NCI-H774 (cell line): ENCODE measurements at regions not wholly inside any gene's neighbourhood (a gene's known extent, or its start where the extent isn't known, plus 50 kb on each side); places are given as distances from the start of the nearest gene placed in this dataset.
"Not testable (repeated sequence)": the region's sequence is repeated elsewhere in the genome, so short reads cannot be mapped to it uniquely, and the experiment has no call there.

Experiments used
- DNase-seq: peaks from one replicate; lab custom pipeline; 2025; lab: John Stamatoyannopoulos, UW

GRCh38 chr2:207409517-207409916 lies 120.2 kb upstream of the CREB1 start:
- DNase-seq, result no peak

GRCh38 chr2:207412787-207413310 lies 116.9 kb upstream of the CREB1 start:
- no peak for DNase-seq

- no peak for DNase-seq
Observed at GRCh38 chr2:207413376-207413907, 116.3 kb upstream of the CREB1 start.

GRCh38 chr2:207416111-207416510 lies 113.7 kb upstream of the CREB1 start:
- no peak for DNase-seq

GRCh38 chr2:207416900-207417299 lies 112.9 kb upstream of the CREB1 start:
- no peak for DNase-seq

GRCh38 chr2:207417301-207417718 lies 112.5 kb upstream of the CREB1 start:
- DNase-seq, result no peak

- DNase-seq, result no peak
Observed at GRCh38 chr2:207418419-207418818, 111.3 kb upstream of the CREB1 start.

GRCh38 chr2:207419331-207419730 lies 110.4 kb upstream of the CREB1 start:
- no peak for DNase-seq

- no peak for DNase-seq
Observed at GRCh38 chr2:207421671-207422070, 108.1 kb upstream of the CREB1 start.

GRCh38 chr2:207422380-207422779 lies 107.4 kb upstream of the CREB1 start:
- no peak for DNase-seq

- no peak for DNase-seq
Observed at GRCh38 chr2:207423886-207424285, 105.9 kb upstream of the CREB1 start.

- no peak for DNase-seq
Observed at GRCh38 chr2:207427986-207428385, 101.8 kb upstream of the CREB1 start.

- no peak for DNase-seq
Observed at GRCh38 chr2:207428573-207428972, 101.2 kb upstream of the CREB1 start.

- DNase-seq, result no peak
Observed at GRCh38 chr2:207432453-207432852, 97.3 kb upstream of the CREB1 start.

- DNase-seq, result no peak
Observed at GRCh38 chr2:207434306-207434705, 95.5 kb upstream of the CREB1 start.

- no peak for DNase-seq
Observed at GRCh38 chr2:207434899-207435465, 94.8 kb upstream of the CREB1 start.

- DNase-seq, result no peak
Observed at GRCh38 chr2:207437136-207437523, 92.6 kb upstream of the CREB1 start.

- no peak for DNase-seq
Observed at GRCh38 chr2:207437524-207438143, 92.1 kb upstream of the CREB1 start.

- DNase-seq, result no peak
Observed at GRCh38 chr2:207438414-207439126, 91.2 kb upstream of the CREB1 start.

GRCh38 chr2:207439881-207440280 lies 89.9 kb upstream of the CREB1 start:
- not testable (repeated sequence) for DNase-seq

- DNase-seq, result no peak
Observed at GRCh38 chr2:207444756-207445155, 85.0 kb upstream of the CREB1 start.

- no peak for DNase-seq
Observed at GRCh38 chr2:207446653-207447052, 83.1 kb upstream of the CREB1 start.

GRCh38 chr2:207448006-207448405 lies 81.8 kb upstream of the CREB1 start:
- no peak for DNase-seq
